ENCODE measurements at regions not wholly inside any gene's neighbourhood (a gene's known extent, or its start where the extent isn't known, plus 50 kb on each side); places are given as distances from the start of the nearest gene placed in this dataset.

DNA sequence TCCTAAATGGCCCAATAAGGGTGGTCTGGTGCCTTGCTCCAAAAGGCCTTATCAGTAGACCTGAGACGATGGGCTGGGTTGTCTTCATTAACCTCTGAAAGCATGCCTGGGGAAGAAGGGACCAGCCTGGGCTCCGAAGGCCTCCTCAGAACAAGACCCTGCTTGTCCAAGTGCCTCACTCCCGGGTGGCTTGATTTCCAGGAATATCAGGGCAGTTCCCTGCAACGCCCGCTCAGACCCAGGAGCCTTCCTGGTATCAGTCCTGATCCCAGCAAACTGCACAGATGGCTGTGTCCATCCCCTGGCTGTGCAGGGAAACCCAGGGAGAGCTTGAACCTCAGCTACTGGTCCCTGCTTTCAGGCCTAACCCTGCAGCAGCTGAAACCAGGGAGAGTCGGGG lies 49.9 kb upstream of the CUX1 start:
- TF ChIP-seq POLR2A (IDR thresholded peaks at IDR 0.05; ENCODE audit: low read length) (no peak), GATA1 (IDR thresholded peaks at IDR 0.05; ENCODE audit: low read depth, low read length) (no peak)
